IMR-90 (cell line): ENCODE measurements at regions not wholly inside any gene's neighbourhood (a gene's known extent, or its start where the extent isn't known, plus 50 kb on each side); places are given as distances from the start of the nearest gene placed in this dataset.

ENCODE experiments used
- BHLHE40 ChIP-seq: fragments of 150-350 bp; IDR thresholded peaks from 2 replicates; pipeline ENCODE4 v1.6.1; 2016; ENCODE audit warnings: mild to moderate bottlenecking, low read depth, low read length
- FOS ChIP-seq: fragments of 150-350 bp; IDR thresholded peaks from 2 replicates; pipeline ENCODE4 v1.6.1; 2016; ENCODE audit warnings: low read depth, low read length
- MAFK ChIP-seq: IDR thresholded peaks from 2 replicates; pipeline ENCODE4 v1.6.1; 2012; ENCODE audit warnings: low read depth, low read length, improper control_type of control experiment
- MAZ ChIP-seq: IDR thresholded peaks from 2 replicates; pipeline ENCODE4 v1.6.1; 2012; ENCODE audit warnings: low read depth, mild to moderate bottlenecking, low read length, improper control_type of control experiment, moderate library complexity, borderline replicate concordance
- MXI1 ChIP-seq: IDR thresholded peaks from 2 replicates; pipeline ENCODE4 v1.6.1; 2012; ENCODE audit warnings: low read depth, mild to moderate bottlenecking, low read length, moderate library complexity, borderline replicate concordance
- POLR2A ChIP-seq: IDR thresholded peaks from 2 replicates; pipeline ENCODE4 v1.6.1; 2012; ENCODE audit warnings: mild to moderate bottlenecking, low read depth, low read length
- RAD21 ChIP-seq: IDR thresholded peaks from 2 replicates; pipeline ENCODE4 v1.6.1; 2012; ENCODE audit warnings: low read length, improper control_type of control experiment
- RCOR1 ChIP-seq: IDR thresholded peaks from 2 replicates; pipeline ENCODE4 v1.6.1; 2012; ENCODE audit warnings: mild to moderate bottlenecking, low read length, improper control_type of control experiment; ENCODE audit not compliant: insufficient replicate concordance
- RFX5 ChIP-seq: IDR thresholded peaks from 2 replicates; pipeline ENCODE4 v1.8.0; 2012; ENCODE audit warnings: low read depth, mild to moderate bottlenecking, low read length, moderate library complexity
- SMC3 ChIP-seq: fragments of 150-350 bp; IDR thresholded peaks from 2 replicates; pipeline ENCODE4 v1.6.1; 2016; ENCODE audit warnings: low read depth, mild to moderate bottlenecking, antibody characterized with exemption, low read length, moderate library complexity
- TF ChIP-seq, protein P1 (sequence below): conservative IDR thresholded peaks from 2 replicates; pipeline ENCODE4 v1.5.1; 2012; ENCODE audit warnings: mild to moderate bottlenecking, low read depth, low read length, improper control_type of control experiment
- TF ChIP-seq, protein P2 (sequence below): fragments of 150-350 bp; IDR thresholded peaks from 2 replicates; pipeline ENCODE4 v1.6.1; 2016; ENCODE audit warnings: low read depth, mild to moderate bottlenecking, low read length, moderate library complexity, borderline replicate concordance
- TF ChIP-seq, protein P3 (sequence below): fragments of 150-350 bp; IDR thresholded peaks from 2 replicates; pipeline ENCODE4 v1.6.1; 2017; ENCODE audit warnings: mild to moderate bottlenecking, antibody characterized with exemption, low read length, low read depth

DNA sequence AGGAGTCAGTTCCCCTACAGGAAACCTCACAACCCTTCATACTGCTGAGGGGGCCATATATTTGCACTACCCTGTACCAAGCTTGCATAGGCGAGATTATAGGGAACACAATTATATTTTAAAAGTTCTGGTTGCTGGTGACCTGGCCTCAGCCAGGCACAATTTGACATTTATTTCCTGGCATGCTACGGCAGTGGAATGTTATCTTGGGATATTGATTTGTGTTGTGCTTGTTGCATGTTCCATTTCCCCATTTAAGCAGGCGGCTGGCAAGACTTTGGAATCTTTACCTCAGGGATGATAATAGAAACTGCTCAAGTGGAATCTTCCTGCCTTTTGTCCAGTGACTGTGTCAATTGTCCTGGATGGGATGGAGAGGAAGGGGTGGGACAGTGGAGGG lies 67.0 kb upstream of the RPS23 start:
- TF ChIP-seq RAD21 (no peak), POLR2A (no peak), RFX5 (no peak), MAZ (no peak), MXI1 (no peak), FOS (no peak), SMC3 (no peak), BHLHE40 (no peak), RCOR1 (no peak), MAFK (no peak)
- TF ChIP-seq, protein P1, sequence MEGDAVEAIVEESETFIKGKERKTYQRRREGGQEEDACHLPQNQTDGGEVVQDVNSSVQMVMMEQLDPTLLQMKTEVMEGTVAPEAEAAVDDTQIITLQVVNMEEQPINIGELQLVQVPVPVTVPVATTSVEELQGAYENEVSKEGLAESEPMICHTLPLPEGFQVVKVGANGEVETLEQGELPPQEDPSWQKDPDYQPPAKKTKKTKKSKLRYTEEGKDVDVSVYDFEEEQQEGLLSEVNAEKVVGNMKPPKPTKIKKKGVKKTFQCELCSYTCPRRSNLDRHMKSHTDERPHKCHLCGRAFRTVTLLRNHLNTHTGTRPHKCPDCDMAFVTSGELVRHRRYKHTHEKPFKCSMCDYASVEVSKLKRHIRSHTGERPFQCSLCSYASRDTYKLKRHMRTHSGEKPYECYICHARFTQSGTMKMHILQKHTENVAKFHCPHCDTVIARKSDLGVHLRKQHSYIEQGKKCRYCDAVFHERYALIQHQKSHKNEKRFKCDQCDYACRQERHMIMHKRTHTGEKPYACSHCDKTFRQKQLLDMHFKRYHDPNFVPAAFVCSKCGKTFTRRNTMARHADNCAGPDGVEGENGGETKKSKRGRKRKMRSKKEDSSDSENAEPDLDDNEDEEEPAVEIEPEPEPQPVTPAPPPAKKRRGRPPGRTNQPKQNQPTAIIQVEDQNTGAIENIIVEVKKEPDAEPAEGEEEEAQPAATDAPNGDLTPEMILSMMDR, result no peak
- TF ChIP-seq, protein P2, sequence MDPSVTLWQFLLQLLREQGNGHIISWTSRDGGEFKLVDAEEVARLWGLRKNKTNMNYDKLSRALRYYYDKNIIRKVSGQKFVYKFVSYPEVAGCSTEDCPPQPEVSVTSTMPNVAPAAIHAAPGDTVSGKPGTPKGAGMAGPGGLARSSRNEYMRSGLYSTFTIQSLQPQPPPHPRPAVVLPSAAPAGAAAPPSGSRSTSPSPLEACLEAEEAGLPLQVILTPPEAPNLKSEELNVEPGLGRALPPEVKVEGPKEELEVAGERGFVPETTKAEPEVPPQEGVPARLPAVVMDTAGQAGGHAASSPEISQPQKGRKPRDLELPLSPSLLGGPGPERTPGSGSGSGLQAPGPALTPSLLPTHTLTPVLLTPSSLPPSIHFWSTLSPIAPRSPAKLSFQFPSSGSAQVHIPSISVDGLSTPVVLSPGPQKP, result no peak
- TF ChIP-seq, protein P3, sequence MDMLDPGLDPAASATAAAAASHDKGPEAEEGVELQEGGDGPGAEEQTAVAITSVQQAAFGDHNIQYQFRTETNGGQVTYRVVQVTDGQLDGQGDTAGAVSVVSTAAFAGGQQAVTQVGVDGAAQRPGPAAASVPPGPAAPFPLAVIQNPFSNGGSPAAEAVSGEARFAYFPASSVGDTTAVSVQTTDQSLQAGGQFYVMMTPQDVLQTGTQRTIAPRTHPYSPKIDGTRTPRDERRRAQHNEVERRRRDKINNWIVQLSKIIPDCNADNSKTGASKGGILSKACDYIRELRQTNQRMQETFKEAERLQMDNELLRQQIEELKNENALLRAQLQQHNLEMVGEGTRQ, result no peak
